ENCODE measurements at regions not wholly inside any gene's neighbourhood (a gene's known extent, or its start where the extent isn't known, plus 50 kb on each side); places are given as distances from the start of the nearest gene placed in this dataset.
A peak's percentile ranks its signal among the peaks of the same experiment; 100 is the strongest.
"Not testable (repeated sequence)": the region's sequence is repeated elsewhere in the genome, so short reads cannot be mapped to it uniquely, and the experiment has no call there.

DNA sequence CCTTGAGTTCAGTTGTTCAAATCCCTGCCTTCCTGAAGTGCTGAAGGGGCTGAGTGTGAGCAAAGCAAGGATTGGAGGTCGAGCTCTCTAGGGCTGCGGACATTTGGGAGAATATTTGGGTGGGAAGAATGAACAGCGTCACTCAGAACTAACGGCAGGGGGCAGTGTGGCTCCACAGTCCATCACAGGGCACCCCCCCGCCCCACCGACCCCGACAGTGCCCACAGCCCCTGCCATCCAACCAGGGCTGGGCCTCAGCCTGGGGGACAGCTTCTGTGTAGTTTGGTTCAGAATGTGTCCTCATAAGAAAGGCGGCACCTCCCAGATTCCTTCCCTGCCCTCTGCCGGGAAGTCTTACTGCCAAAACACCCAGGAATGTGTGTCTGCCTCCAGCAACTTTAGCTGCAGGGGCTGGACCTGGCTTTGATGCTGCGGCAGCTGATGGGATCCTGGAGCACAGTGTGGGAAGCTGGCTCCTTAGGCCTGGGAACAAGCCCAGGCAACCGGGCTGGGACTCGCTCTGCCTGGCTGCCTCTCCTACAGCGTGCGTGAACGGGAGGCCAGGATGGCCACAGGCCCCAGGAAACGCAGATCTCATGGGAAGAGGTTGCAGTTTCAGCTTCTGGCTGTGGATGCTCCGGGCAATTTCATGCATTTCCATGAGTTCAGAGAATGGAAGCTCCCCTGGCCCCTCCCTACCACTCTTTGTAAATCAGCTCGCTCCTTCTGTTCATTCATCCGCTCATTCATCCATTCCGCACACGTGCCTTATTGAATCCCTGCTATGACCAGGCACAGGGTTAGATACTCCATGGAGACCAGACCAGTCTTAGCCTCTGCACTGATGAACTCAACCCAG, 104.9 kb upstream of the TMPRSS2 start:
- Mint-ChIP-seq H3K4me1 (ENCODE audit: unreplicated experiment) (peaks cover 56% of the 10 kb centered on the region), H3K27ac (ENCODE audit: unreplicated experiment) (peak overlapping the region; percentile 93)

DNA sequence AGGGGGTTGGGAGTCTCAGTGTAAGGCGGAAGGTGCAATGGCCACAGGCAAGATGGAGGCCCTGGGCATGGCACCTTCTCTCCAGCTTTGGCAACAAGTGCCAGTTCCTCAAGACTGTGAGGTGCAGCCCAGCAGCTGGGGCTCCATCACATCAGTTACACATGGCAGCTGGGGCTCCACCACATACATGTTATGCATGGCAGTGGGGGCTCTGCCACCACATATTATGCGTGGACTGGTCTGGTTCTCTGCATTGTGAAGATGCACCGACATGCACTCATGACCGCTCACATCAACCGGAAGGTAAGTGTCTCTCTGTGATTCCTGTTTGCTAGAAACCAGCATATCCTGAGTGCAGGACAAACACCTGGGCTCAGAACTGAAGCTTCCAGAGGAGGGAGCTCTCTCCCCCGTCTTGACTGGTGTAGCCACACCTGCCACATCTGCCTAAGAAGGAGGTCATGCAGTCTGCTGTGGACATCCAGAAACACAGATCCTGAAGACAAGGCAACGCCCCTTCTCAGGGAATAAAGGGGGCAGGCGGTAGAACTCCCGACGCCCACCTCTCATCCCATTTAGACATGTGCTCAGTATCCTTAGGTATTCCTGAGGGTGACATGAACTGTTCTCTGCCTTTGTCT, 104.1 kb upstream of the TMPRSS2 start:
- TF ChIP-seq, protein P1, sequence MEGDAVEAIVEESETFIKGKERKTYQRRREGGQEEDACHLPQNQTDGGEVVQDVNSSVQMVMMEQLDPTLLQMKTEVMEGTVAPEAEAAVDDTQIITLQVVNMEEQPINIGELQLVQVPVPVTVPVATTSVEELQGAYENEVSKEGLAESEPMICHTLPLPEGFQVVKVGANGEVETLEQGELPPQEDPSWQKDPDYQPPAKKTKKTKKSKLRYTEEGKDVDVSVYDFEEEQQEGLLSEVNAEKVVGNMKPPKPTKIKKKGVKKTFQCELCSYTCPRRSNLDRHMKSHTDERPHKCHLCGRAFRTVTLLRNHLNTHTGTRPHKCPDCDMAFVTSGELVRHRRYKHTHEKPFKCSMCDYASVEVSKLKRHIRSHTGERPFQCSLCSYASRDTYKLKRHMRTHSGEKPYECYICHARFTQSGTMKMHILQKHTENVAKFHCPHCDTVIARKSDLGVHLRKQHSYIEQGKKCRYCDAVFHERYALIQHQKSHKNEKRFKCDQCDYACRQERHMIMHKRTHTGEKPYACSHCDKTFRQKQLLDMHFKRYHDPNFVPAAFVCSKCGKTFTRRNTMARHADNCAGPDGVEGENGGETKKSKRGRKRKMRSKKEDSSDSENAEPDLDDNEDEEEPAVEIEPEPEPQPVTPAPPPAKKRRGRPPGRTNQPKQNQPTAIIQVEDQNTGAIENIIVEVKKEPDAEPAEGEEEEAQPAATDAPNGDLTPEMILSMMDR (IDR thresholded peaks at IDR 0.05): no peak
- no peaks in the 10 kb centered on the region for H3K27me3 Mint-ChIP-seq (ENCODE audit: unreplicated experiment)
- no peak overlapping the region for H3K4me3 Mint-ChIP-seq (ENCODE audit: unreplicated experiment)
- no peak for DNase-seq (ENCODE audit: extremely low spot score, unreplicated experiment)
- H3K27ac Mint-ChIP-seq (ENCODE audit: unreplicated experiment): peak overlapping the region; percentile 93
- H3K9me3 Mint-ChIP-seq (ENCODE audit: unreplicated experiment): no peaks in the 10 kb centered on the region
- H3K36me3 Mint-ChIP-seq (ENCODE audit: unreplicated experiment): no peaks in the 10 kb centered on the region
- H3K4me1 Mint-ChIP-seq (ENCODE audit: unreplicated experiment): peaks cover 55% of the 10 kb centered on the region

More for the DNA sequence above, 104.9 kb upstream of the TMPRSS2 start:
- DNase-seq (ENCODE audit: extremely low spot score, unreplicated experiment): peak; percentile 96
- H3K36me3 Mint-ChIP-seq (ENCODE audit: unreplicated experiment): no peaks in the 10 kb centered on the region
- TF ChIP-seq, protein P1 (IDR thresholded peaks at IDR 0.05): peak; percentile 96
- no peaks in the 10 kb centered on the region for H3K9me3 Mint-ChIP-seq (ENCODE audit: unreplicated experiment)
- no peak overlapping the region for H3K4me3 Mint-ChIP-seq (ENCODE audit: unreplicated experiment)
- H3K27me3 Mint-ChIP-seq (ENCODE audit: unreplicated experiment): no peaks in the 10 kb centered on the region

DNA sequence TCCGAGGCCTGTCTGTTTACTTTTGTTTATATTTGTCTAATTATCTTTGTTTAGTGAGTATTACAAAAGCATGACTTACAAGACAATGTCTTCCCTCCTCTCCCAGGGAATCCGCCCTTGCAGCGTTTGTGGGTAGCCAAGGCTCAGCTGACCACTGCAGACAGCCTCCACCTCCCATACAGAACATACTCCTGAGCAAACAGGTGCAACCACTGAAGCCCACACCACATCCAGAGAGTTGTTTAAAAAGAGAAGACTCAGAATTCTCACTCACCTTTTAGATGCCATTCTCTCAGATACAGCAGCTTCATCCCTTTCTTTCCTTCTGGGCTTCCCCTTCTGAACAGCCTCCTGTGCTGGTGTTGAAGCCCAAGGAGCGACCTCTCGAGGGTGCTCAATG, 103.5 kb upstream of the TMPRSS2 start:
- H3K4me1 Mint-ChIP-seq (ENCODE audit: unreplicated experiment): peaks cover 48% of the 10 kb centered on the region
- TF ChIP-seq, protein P1 (IDR thresholded peaks at IDR 0.05): no peak
- no peaks in the 10 kb centered on the region for H3K27me3 Mint-ChIP-seq (ENCODE audit: unreplicated experiment)
- no peak overlapping the region for H3K27ac Mint-ChIP-seq (ENCODE audit: unreplicated experiment)
- no peak for DNase-seq (ENCODE audit: extremely low spot score, unreplicated experiment)
- H3K4me3 Mint-ChIP-seq (ENCODE audit: unreplicated experiment): no peak overlapping the region
- no peaks in the 10 kb centered on the region for H3K36me3 Mint-ChIP-seq (ENCODE audit: unreplicated experiment)
- H3K9me3 Mint-ChIP-seq (ENCODE audit: unreplicated experiment): no peaks in the 10 kb centered on the region

DNA sequence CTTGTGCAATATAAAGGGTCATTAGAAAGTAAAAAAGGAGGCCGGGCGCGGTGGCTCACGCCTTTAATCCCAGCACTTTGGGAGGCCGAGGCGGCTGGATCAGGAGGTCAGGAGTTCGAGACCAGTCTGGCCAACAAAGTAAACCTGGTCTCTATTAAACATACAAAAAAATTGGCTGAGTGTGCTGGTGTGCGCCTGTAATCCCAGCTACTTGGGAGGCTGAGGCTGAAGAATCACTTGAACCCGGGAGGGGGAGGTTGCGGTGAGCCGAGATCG, 102.8 kb upstream of the TMPRSS2 start:
- not testable (repeated sequence) for H3K9me3 Mint-ChIP-seq (ENCODE audit: unreplicated experiment); H3K36me3 Mint-ChIP-seq (ENCODE audit: unreplicated experiment)
- peaks cover 42% of the 10 kb centered on the region for H3K4me1 Mint-ChIP-seq (ENCODE audit: unreplicated experiment)

DNA sequence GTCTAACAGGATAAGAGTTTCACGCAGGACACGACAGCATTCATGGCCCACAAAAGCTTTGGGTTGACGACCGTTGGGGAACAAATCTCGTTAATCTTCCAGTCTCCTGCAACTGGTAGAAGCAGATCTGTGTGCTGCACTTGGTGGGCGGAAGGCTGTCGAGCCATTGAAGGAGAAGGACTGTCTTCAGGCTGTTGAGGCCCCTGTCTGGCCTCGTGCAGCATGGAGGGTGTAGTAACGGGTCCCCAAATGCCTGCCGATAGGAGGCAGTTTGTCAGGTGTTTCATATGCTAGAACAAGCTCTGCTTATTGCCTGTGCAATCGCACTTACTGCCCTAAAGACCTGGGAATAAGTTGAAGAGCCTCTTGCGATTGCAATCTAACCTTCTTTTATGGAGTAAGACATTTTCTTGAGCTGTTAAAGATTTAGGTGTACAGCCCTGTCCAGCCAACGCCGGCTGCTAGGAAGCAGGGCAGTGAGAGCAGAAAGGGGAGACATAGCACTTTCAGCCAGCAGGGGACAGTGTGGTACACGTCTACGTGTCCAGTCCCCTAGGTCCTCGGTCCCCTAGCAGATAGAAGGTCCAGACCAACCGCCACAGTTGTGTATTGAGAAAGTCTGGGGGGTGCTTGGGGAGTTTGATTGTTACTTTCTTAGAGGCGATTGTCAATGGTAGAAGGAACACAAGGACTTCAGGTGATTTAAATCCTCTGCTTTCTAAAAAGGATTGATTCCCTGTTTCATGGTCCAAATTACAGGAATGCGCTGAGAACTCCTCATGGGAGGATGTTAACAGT, 102.3 kb upstream of the TMPRSS2 start:
- no peak for DNase-seq (ENCODE audit: extremely low spot score, unreplicated experiment)
- Mint-ChIP-seq H3K36me3 (ENCODE audit: unreplicated experiment) (no peaks in the 10 kb centered on the region), H3K9me3 (ENCODE audit: unreplicated experiment) (no peaks in the 10 kb centered on the region), H3K4me1 (ENCODE audit: unreplicated experiment) (peaks cover 41% of the 10 kb centered on the region), H3K4me3 (ENCODE audit: unreplicated experiment) (no peak overlapping the region), H3K27ac (ENCODE audit: unreplicated experiment) (no peak overlapping the region), H3K27me3 (ENCODE audit: unreplicated experiment) (no peaks in the 10 kb centered on the region)
- TF ChIP-seq, protein P1 (IDR thresholded peaks at IDR 0.05): peak; percentile 71

More for the DNA sequence above, 102.8 kb upstream of the TMPRSS2 start:
- not testable (repeated sequence) for H3K4me3 Mint-ChIP-seq (ENCODE audit: unreplicated experiment); H3K27ac Mint-ChIP-seq (ENCODE audit: unreplicated experiment); DNase-seq (ENCODE audit: extremely low spot score, unreplicated experiment); H3K27me3 Mint-ChIP-seq (ENCODE audit: unreplicated experiment)

Measured in osteocyte (in vitro differentiated cells).